ENCODE measurements at regions not wholly inside any gene's neighbourhood (a gene's known extent, or its start where the extent isn't known, plus 50 kb on each side); places are given as distances from the start of the nearest gene placed in this dataset.

- no peaks in the 10 kb centered on the region for H3K79me2 ChIP-seq (ENCODE audit: insufficient read depth)
- no peak overlapping the region for H3K9ac ChIP-seq
- no peak for DNase-seq
- H3K36me3 ChIP-seq (ENCODE audit: low read depth): no peaks in the 10 kb centered on the region
- in situ Hi-C loops (cut with MboI): no loop called here
- no peaks in the 10 kb centered on the region for H3K9me3 ChIP-seq (ENCODE audit: low read depth)
- no peak overlapping the region for H3K4me3 ChIP-seq
- H3K27ac ChIP-seq: no peak overlapping the region
- no peak overlapping the region for H3K4me2 ChIP-seq (ENCODE audit: unreplicated experiment)
- H2AFZ ChIP-seq: no peak overlapping the region
- TF ChIP-seq EZH2phosphoT487 (IDR thresholded peaks at IDR 0.05; ENCODE audit: insufficient read depth, low read depth): no peak
- no peak for TF ChIP-seq EZH2 (IDR thresholded peaks at IDR 0.05; ENCODE audit: insufficient read depth, poor library complexity, severe bottlenecking)
- no peaks in the 10 kb centered on the region for H3K9me2 ChIP-seq (ENCODE audit: insufficient read depth)
- 28 to 30% methylated on average over 3 of the region's 3 CpGs for WGBS, 2 experiments (ENCODE audit: low coverage in 1 of 2, low lambda C conversion rate in 2 of 2, missing lambda C conversion rate in 2 of 2)
- no peaks in the 10 kb centered on the region for H3K27me3 ChIP-seq (replicated peaks; ENCODE audit: insufficient read depth)
- no peaks in the 10 kb centered on the region for H3K4me1 ChIP-seq (ENCODE audit: insufficient read depth)
- H3F3A ChIP-seq (ENCODE audit: insufficient read depth): no peaks in the 10 kb centered on the region
- no peaks in the 10 kb centered on the region for H4K20me1 ChIP-seq (ENCODE audit: insufficient read depth)
Observed at GRCh38 chr15:94894056-94894455, 662.7 kb downstream of the MCTP2 start.

GRCh38 chr15:94909510-94909909, 678.1 kb downstream of the MCTP2 start:
- Histone ChIP-seq H3K4me3 (no peak overlapping the region), H3K27ac (no peak overlapping the region), H3K9me3 (ENCODE audit: low read depth) (peaks cover 5% of the 10 kb centered on the region), H2AFZ (no peak overlapping the region), H3K36me3 (ENCODE audit: low read depth) (no peaks in the 10 kb centered on the region), H3K4me1 (ENCODE audit: insufficient read depth) (no peaks in the 10 kb centered on the region), H3K9ac (no peak overlapping the region), H3K79me2 (ENCODE audit: insufficient read depth) (no peaks in the 10 kb centered on the region), H3K4me2 (ENCODE audit: unreplicated experiment) (no peak overlapping the region), H3K9me2 (ENCODE audit: insufficient read depth) (no peaks in the 10 kb centered on the region), H3K27me3 (replicated peaks; ENCODE audit: insufficient read depth) (no peaks in the 10 kb centered on the region), H3F3A (ENCODE audit: insufficient read depth) (no peaks in the 10 kb centered on the region), H4K20me1 (ENCODE audit: insufficient read depth) (no peaks in the 10 kb centered on the region)
- in situ Hi-C loops (cut with MboI): no loop called here
- TF ChIP-seq EZH2 (IDR thresholded peaks at IDR 0.05; ENCODE audit: insufficient read depth, poor library complexity, severe bottlenecking) (no peak), EZH2phosphoT487 (IDR thresholded peaks at IDR 0.05; ENCODE audit: insufficient read depth, low read depth) (no peak)
- DNase-seq: no peak
- WGBS, 2 experiments (ENCODE audit: low coverage in 1 of 2, low lambda C conversion rate in 2 of 2, missing lambda C conversion rate in 2 of 2): 13 to 29% methylated on average over 1 of the region's 1 CpG

- H3F3A ChIP-seq (ENCODE audit: insufficient read depth): no peaks in the 10 kb centered on the region
- H3K4me3 ChIP-seq: no peak overlapping the region
- H4K20me1 ChIP-seq (ENCODE audit: insufficient read depth): no peaks in the 10 kb centered on the region
- TF ChIP-seq EZH2 (IDR thresholded peaks at IDR 0.05; ENCODE audit: insufficient read depth, poor library complexity, severe bottlenecking) (no peak), EZH2phosphoT487 (IDR thresholded peaks at IDR 0.05; ENCODE audit: insufficient read depth, low read depth) (no peak)
- H3K4me2 ChIP-seq (ENCODE audit: unreplicated experiment): no peak overlapping the region
- H3K79me2 ChIP-seq (ENCODE audit: insufficient read depth): no peaks in the 10 kb centered on the region
- H2AFZ ChIP-seq: no peak overlapping the region
- H3K36me3 ChIP-seq (ENCODE audit: low read depth): no peaks in the 10 kb centered on the region
- H3K9ac ChIP-seq: no peak overlapping the region
- in situ Hi-C loops (cut with MboI): no loop called here
- H3K4me1 ChIP-seq (ENCODE audit: insufficient read depth): no peaks in the 10 kb centered on the region
- DNase-seq: no peak
- no peak overlapping the region for H3K27ac ChIP-seq
- H3K27me3 ChIP-seq (replicated peaks; ENCODE audit: insufficient read depth): no peaks in the 10 kb centered on the region
- H3K9me2 ChIP-seq (ENCODE audit: insufficient read depth): no peaks in the 10 kb centered on the region
- peaks cover 5% of the 10 kb centered on the region for H3K9me3 ChIP-seq (ENCODE audit: low read depth)
Observed at GRCh38 chr15:94910166-94910565, 678.8 kb downstream of the MCTP2 start.

- no peaks in the 10 kb centered on the region for H3K9me2 ChIP-seq (ENCODE audit: insufficient read depth)
- H3K79me2 ChIP-seq (ENCODE audit: insufficient read depth): no peaks in the 10 kb centered on the region
- peaks cover 5% of the 10 kb centered on the region for H3K9me3 ChIP-seq (ENCODE audit: low read depth)
- H3K27ac ChIP-seq: no peak overlapping the region
- no peak overlapping the region for H3K4me2 ChIP-seq (ENCODE audit: unreplicated experiment)
- 9 to 14% methylated on average over 3 of the region's 3 CpGs for WGBS, 2 experiments (ENCODE audit: low coverage in 1 of 2, low lambda C conversion rate in 2 of 2, missing lambda C conversion rate in 2 of 2)
- no peaks in the 10 kb centered on the region for H3K4me1 ChIP-seq (ENCODE audit: insufficient read depth)
- in situ Hi-C loops (cut with MboI): no loop called here
- H2AFZ ChIP-seq: no peak overlapping the region
- H3K36me3 ChIP-seq (ENCODE audit: low read depth): no peaks in the 10 kb centered on the region
- H3K9ac ChIP-seq: no peak overlapping the region
- no peaks in the 10 kb centered on the region for H4K20me1 ChIP-seq (ENCODE audit: insufficient read depth)
- no peaks in the 10 kb centered on the region for H3K27me3 ChIP-seq (replicated peaks; ENCODE audit: insufficient read depth)
- no peak overlapping the region for H3K4me3 ChIP-seq
- DNase-seq: no peak
- H3F3A ChIP-seq (ENCODE audit: insufficient read depth): no peaks in the 10 kb centered on the region
- no peak for TF ChIP-seq EZH2 (IDR thresholded peaks at IDR 0.05; ENCODE audit: insufficient read depth, poor library complexity, severe bottlenecking)
- TF ChIP-seq EZH2phosphoT487 (IDR thresholded peaks at IDR 0.05; ENCODE audit: insufficient read depth, low read depth): no peak
Observed at GRCh38 chr15:94912760-94913159, 681.4 kb downstream of the MCTP2 start.

DNA sequence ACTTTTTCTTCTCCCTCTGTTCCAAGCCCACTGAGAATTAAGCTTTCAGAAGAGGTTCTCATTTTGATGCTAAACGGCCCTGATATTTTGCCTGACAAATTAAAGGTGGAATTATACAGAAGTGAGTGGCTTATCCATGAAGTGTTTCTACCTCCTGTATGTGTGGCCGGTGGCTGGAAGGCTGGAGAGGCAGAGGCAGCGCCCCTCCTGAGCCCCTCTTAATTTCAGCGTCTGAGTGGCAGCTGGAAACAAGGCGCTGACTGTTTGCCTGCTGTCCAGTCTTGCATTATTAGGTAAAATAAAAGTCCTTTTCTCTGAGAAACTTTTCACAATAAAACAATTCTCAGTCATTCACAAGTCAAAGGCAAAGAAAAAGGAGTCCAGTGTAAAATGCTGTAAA, 685.7 kb downstream of the MCTP2 start:
- Histone ChIP-seq H3K27me3 (replicated peaks; ENCODE audit: insufficient read depth) (no peaks in the 10 kb centered on the region), H3K79me2 (ENCODE audit: insufficient read depth) (no peaks in the 10 kb centered on the region), H3K4me3 (no peak overlapping the region), H3K27ac (no peak overlapping the region), H2AFZ (no peak overlapping the region), H3K36me3 (ENCODE audit: low read depth) (no peaks in the 10 kb centered on the region), H3F3A (ENCODE audit: insufficient read depth) (no peaks in the 10 kb centered on the region), H3K9me2 (ENCODE audit: insufficient read depth) (no peaks in the 10 kb centered on the region), H3K9me3 (ENCODE audit: low read depth) (peaks cover 5% of the 10 kb centered on the region), H3K4me1 (ENCODE audit: insufficient read depth) (no peaks in the 10 kb centered on the region), H4K20me1 (ENCODE audit: insufficient read depth) (no peaks in the 10 kb centered on the region), H3K4me2 (ENCODE audit: unreplicated experiment) (no peak overlapping the region), H3K9ac (no peak overlapping the region)
- DNase-seq: no peak
- WGBS, 2 experiments (ENCODE audit: low coverage in 1 of 2, low lambda C conversion rate in 2 of 2, missing lambda C conversion rate in 2 of 2): 7 to 15% methylated on average over 5 of the region's 5 CpGs
- in situ Hi-C loops (cut with MboI): no loop called here
- TF ChIP-seq EZH2 (IDR thresholded peaks at IDR 0.05; ENCODE audit: insufficient read depth, poor library complexity, severe bottlenecking) (no peak), EZH2phosphoT487 (IDR thresholded peaks at IDR 0.05; ENCODE audit: insufficient read depth, low read depth) (no peak)

All from GM23248 (cell line).